ENCODE measurements at regions not wholly inside any gene's neighbourhood (a gene's known extent, or its start where the extent isn't known, plus 50 kb on each side); places are given as distances from the start of the nearest gene placed in this dataset.

DNA sequence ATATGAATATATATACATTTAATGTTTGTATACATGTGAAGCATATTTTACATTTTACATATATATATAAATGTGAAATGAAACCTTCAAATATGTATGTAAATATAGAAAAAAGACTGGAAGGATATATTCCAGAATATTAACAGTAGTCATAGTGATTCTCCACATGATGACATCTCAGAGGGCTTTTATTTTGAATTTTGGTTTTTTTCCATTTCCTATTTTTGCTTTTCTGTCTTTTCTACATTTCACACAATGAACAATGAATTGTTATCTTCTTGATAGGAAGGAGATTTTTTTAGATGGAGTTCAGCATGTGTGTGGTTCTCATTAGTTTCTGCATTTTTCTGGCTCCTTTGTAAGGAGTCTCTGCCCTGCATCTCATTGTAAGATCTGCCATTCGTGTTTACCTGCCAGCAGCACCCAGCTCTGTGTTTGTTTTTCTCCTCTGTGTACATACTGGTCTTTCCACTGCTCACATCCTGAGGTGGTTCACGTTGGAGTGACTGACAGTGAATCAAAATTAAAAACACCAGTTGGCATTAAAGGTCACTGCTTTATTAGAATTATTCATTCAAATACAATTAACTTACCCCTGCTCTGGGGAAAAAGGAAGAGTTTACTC is 425.3 kb upstream of the MDFIC2 start:
- Histone ChIP-seq H2AFZ (ENCODE audit: control insufficient read depth, low read length) (no peak overlapping the region), H3K9me3 (ENCODE audit: control insufficient read depth, low read depth, low read length) (no peaks in the 10 kb centered on the region), H3K27me3 (ENCODE audit: control insufficient read depth, extremely low read depth, insufficient read depth, low read length) (no peaks in the 10 kb centered on the region), H3K9me1 (ENCODE audit: control insufficient read depth, extremely low read depth, insufficient read depth, low read length) (no peaks in the 10 kb centered on the region), H3K36me3 (ENCODE audit: control insufficient read depth in 2 of 2, extremely low read depth in 1 of 2, insufficient read depth in 2 of 2, low read length in 2 of 2) (no peaks in the 10 kb centered on the region), H3K27ac (ENCODE audit: control insufficient read depth, insufficient read depth, low read length) (no peak overlapping the region), H4K20me1 (ENCODE audit: control insufficient read depth, extremely low read depth, insufficient read depth, low read length) (no peaks in the 10 kb centered on the region), H3K4me1 (ENCODE audit: control insufficient read depth, extremely low read depth, insufficient read depth, low read length) (peaks cover 6% of the 10 kb centered on the region), H3K79me2 (ENCODE audit: control insufficient read depth, insufficient read depth, low read length) (no peaks in the 10 kb centered on the region), H3K4me2 (ENCODE audit: control insufficient read depth, extremely low read depth, insufficient read depth, low read depth, low read length) (no peak overlapping the region), H3K4me3 (ENCODE audit: control insufficient read depth in 2 of 3, extremely low read depth in 1 of 3, insufficient read depth in 2 of 3, low read depth in 1 of 3, low read length in 3 of 3) (no peak overlapping the region), H3K9ac (ENCODE audit: control insufficient read depth, extremely low read depth, insufficient read depth, low read length) (no peak overlapping the region)
- DNase-seq (ENCODE audit: low read depth, low spot score): no peak
- TF ChIP-seq EZH2 (IDR thresholded peaks at IDR 0.05; ENCODE audit: low read length): no peak
- TF ChIP-seq, protein P1, sequence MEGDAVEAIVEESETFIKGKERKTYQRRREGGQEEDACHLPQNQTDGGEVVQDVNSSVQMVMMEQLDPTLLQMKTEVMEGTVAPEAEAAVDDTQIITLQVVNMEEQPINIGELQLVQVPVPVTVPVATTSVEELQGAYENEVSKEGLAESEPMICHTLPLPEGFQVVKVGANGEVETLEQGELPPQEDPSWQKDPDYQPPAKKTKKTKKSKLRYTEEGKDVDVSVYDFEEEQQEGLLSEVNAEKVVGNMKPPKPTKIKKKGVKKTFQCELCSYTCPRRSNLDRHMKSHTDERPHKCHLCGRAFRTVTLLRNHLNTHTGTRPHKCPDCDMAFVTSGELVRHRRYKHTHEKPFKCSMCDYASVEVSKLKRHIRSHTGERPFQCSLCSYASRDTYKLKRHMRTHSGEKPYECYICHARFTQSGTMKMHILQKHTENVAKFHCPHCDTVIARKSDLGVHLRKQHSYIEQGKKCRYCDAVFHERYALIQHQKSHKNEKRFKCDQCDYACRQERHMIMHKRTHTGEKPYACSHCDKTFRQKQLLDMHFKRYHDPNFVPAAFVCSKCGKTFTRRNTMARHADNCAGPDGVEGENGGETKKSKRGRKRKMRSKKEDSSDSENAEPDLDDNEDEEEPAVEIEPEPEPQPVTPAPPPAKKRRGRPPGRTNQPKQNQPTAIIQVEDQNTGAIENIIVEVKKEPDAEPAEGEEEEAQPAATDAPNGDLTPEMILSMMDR (optimal IDR thresholded peaks at IDR 0.05 in 1 of 3, IDR thresholded peaks at IDR 0.05 in 1 of 3, conservative IDR thresholded peaks at IDR 0.05 in 1 of 3; ENCODE audit: extremely low read depth in 1 of 3, insufficient read depth in 2 of 3, low read length in 3 of 3): no peak
- FAIRE-seq: no peak
- dilution Hi-C loops (cut with MboI; ENCODE audit: extremely low pct_ligation_motif_present, low sequenced_read_pairs): no loop called here

DNA sequence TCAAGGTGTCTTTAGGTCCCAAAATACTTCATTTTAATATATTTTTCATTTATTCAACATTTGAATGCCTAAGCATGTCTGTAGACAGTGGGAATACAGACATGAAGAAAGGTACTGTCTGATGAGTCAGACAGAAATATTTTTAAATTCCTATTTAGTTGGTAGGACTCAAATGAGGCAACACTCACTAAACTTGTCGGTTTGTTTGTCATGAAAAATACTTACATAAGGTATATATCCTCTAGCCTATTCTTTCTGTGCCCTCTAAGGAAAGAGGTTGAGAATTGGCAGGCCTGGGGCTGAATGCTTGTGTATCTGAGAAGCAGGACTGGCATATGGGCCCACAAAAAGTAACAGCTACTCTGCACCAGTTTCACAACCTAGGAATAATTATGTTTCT is 423.6 kb upstream of the MDFIC2 start:
- Histone ChIP-seq H3K9me3 (ENCODE audit: control insufficient read depth, low read depth, low read length) (no peaks in the 10 kb centered on the region), H2AFZ (ENCODE audit: control insufficient read depth, low read length) (no peak overlapping the region), H3K27me3 (ENCODE audit: control insufficient read depth, extremely low read depth, insufficient read depth, low read length) (no peaks in the 10 kb centered on the region), H3K4me1 (ENCODE audit: control insufficient read depth, extremely low read depth, insufficient read depth, low read length) (peaks cover 8% of the 10 kb centered on the region), H3K79me2 (ENCODE audit: control insufficient read depth, insufficient read depth, low read length) (no peaks in the 10 kb centered on the region), H3K36me3 (ENCODE audit: control insufficient read depth in 2 of 2, extremely low read depth in 1 of 2, insufficient read depth in 2 of 2, low read length in 2 of 2) (no peaks in the 10 kb centered on the region), H3K4me2 (ENCODE audit: control insufficient read depth, extremely low read depth, insufficient read depth, low read depth, low read length) (no peak overlapping the region), H3K9ac (ENCODE audit: control insufficient read depth, extremely low read depth, insufficient read depth, low read length) (no peak overlapping the region), H4K20me1 (ENCODE audit: control insufficient read depth, extremely low read depth, insufficient read depth, low read length) (no peaks in the 10 kb centered on the region), H3K27ac (ENCODE audit: control insufficient read depth, insufficient read depth, low read length) (no peak overlapping the region), H3K9me1 (ENCODE audit: control insufficient read depth, extremely low read depth, insufficient read depth, low read length) (no peaks in the 10 kb centered on the region), H3K4me3 (ENCODE audit: control insufficient read depth in 2 of 3, extremely low read depth in 1 of 3, insufficient read depth in 2 of 3, low read depth in 1 of 3, low read length in 3 of 3) (no peak overlapping the region)
- dilution Hi-C loops (cut with MboI; ENCODE audit: extremely low pct_ligation_motif_present, low sequenced_read_pairs): no loop called here
- no peak for DNase-seq (ENCODE audit: low read depth, low spot score)
- FAIRE-seq: peak; percentile 26
- TF ChIP-seq EZH2 (IDR thresholded peaks at IDR 0.05; ENCODE audit: low read length): no peak
- TF ChIP-seq, protein P1 (optimal IDR thresholded peaks at IDR 0.05 in 1 of 3, IDR thresholded peaks at IDR 0.05 in 1 of 3, conservative IDR thresholded peaks at IDR 0.05 in 1 of 3; ENCODE audit: extremely low read depth in 1 of 3, insufficient read depth in 2 of 3, low read length in 3 of 3): no peak
